Mesenchymal stem cell (in vitro differentiated cells and primary cell): ENCODE measurements at regions not wholly inside any gene's neighbourhood (a gene's known extent, or its start where the extent isn't known, plus 50 kb on each side); places are given as distances from the start of the nearest gene placed in this dataset.

Experiments
- DNase-seq: peaks from one replicate; pipeline ENCODE4 v3.0.0-alpha.2; 2013
- H2AFZ ChIP-seq: one replicate; pipeline ENCODE4 v1.6.1; 2013; ENCODE audit warnings: low read depth, mild to moderate bottlenecking, control low read depth, inconsistent platforms, low read length, moderate library complexity
- H2AK5ac ChIP-seq: 2 replicates; pipeline ENCODE4 v1.6.1; 2013; ENCODE audit warnings: low read length, moderate library complexity, mild to moderate bottlenecking, inconsistent platforms; ENCODE audit not compliant: severe bottlenecking
- H2BK120ac ChIP-seq: one replicate; pipeline ENCODE4 v1.6.1; 2013; ENCODE audit warnings: low read depth, mild to moderate bottlenecking, inconsistent platforms, low read length, moderate library complexity
- H2BK12ac ChIP-seq, 2 experiments: one replicate each; pipeline ENCODE4 v1.6.1; 2013; ENCODE audit warnings: inconsistent platforms in 2 of 2, low read length in 2 of 2, mild to moderate bottlenecking in 2 of 2, moderate library complexity in 2 of 2, control low read depth in 1 of 2
- H2BK15ac ChIP-seq: one replicate; pipeline ENCODE4 v1.6.1; 2013; ENCODE audit warnings: mild to moderate bottlenecking, low read depth, inconsistent platforms; ENCODE audit not compliant: poor library complexity, severe bottlenecking
- H2BK5ac ChIP-seq: 2 replicates; pipeline ENCODE4 v1.6.1; 2013; ENCODE audit warnings: low read depth, mild to moderate bottlenecking, low read length, control low read depth, inconsistent platforms; ENCODE audit not compliant: poor library complexity, severe bottlenecking
- H3K14ac ChIP-seq, 2 experiments: one replicate each; pipeline ENCODE4 v1.6.1; 2013; ENCODE audit warnings: inconsistent platforms in 2 of 2, low read length in 2 of 2, control low read depth in 1 of 2, mild to moderate bottlenecking in 1 of 2, moderate library complexity in 1 of 2
- H3K18ac ChIP-seq, 2 experiments: one replicate each; pipeline ENCODE4 v1.6.1; 2013; ENCODE audit warnings: inconsistent platforms in 2 of 2, low read length in 2 of 2, control low read depth in 1 of 2, low read depth in 1 of 2, mild to moderate bottlenecking in 1 of 2
- H3K23ac ChIP-seq, 2 experiments: one replicate each; pipeline ENCODE4 v1.6.1; 2013; ENCODE audit warnings: inconsistent platforms in 2 of 2, low read length in 2 of 2, mild to moderate bottlenecking in 2 of 2, moderate library complexity in 2 of 2, control low read depth in 1 of 2
- H3K27ac ChIP-seq: 2 replicates; pipeline ENCODE4 v1.5.1; 2013; ENCODE audit warnings: mild to moderate bottlenecking, moderate library complexity, low read length, control low read depth, inconsistent platforms; ENCODE audit not compliant: poor library complexity, severe bottlenecking
- H3K27me3 ChIP-seq, 2 experiments: 2 replicates each; pipeline versions ENCODE4 v1.6.1 to v1.7.0; 2013; ENCODE audit warnings: low read length in 2 of 2, mild to moderate bottlenecking in 2 of 2, moderate library complexity in 2 of 2, control low read depth in 1 of 2, inconsistent platforms in 1 of 2; ENCODE audit not compliant: control insufficient read depth in 1 of 2, insufficient read depth in 1 of 2
- H3K36me3 ChIP-seq, 2 experiments: 2 replicates each; pipeline versions ENCODE4 v1.6.1 to v1.7.0; 2013; ENCODE audit warnings: low read length in 2 of 2, control low read depth in 1 of 2, inconsistent platforms in 1 of 2, low read depth in 1 of 2, mild to moderate bottlenecking in 1 of 2; ENCODE audit not compliant: insufficient read depth in 2 of 2, control insufficient read depth in 1 of 2
- H3K4ac ChIP-seq, 2 experiments: one replicate each; pipeline ENCODE4 v1.6.1; 2013; ENCODE audit warnings: inconsistent platforms in 2 of 2, low read length in 2 of 2, mild to moderate bottlenecking in 2 of 2, moderate library complexity in 2 of 2, control low read depth in 1 of 2, low read depth in 1 of 2
- H3K4me1 ChIP-seq: 2 replicates; pipeline ENCODE4 v1.6.1; 2013; ENCODE audit warnings: low read depth, low read length, control low read depth; ENCODE audit not compliant: control insufficient read depth, insufficient read depth
- H3K4me2 ChIP-seq: 2 replicates; pipeline ENCODE4 v1.6.1; 2013; ENCODE audit warnings: low read length, mild to moderate bottlenecking, inconsistent platforms; ENCODE audit not compliant: poor library complexity, severe bottlenecking
- H3K4me3 ChIP-seq, 2 experiments: 2 replicates each; pipeline versions ENCODE4 v1.5.1 to v1.7.0; 2013; ENCODE audit warnings: low read length in 2 of 2, mild to moderate bottlenecking in 2 of 2, control low read depth in 1 of 2, low read depth in 1 of 2; ENCODE audit not compliant: insufficient read depth in 1 of 2
- H3K79me1 ChIP-seq: replicated peaks from 2 replicates; pipeline ENCODE4 v1.6.1; 2013; ENCODE audit warnings: mild to moderate bottlenecking, control low read depth, low read length, inconsistent platforms; ENCODE audit not compliant: poor library complexity, severe bottlenecking
- H3K9ac ChIP-seq: 2 replicates; pipeline ENCODE4 v1.7.0; 2013; ENCODE audit warnings: mild to moderate bottlenecking, low read length, moderate library complexity
- H3K9me3 ChIP-seq: 2 replicates; pipeline ENCODE4 v1.7.0; 2013; ENCODE audit warnings: mild to moderate bottlenecking, low read length; ENCODE audit not compliant: control insufficient read depth
- H4K8ac ChIP-seq: one replicate; pipeline ENCODE4 v1.6.1; 2013; ENCODE audit warnings: inconsistent platforms, mild to moderate bottlenecking, low read length, moderate library complexity
- H4K91ac ChIP-seq: one replicate; pipeline ENCODE4 v1.6.1; 2013; ENCODE audit warnings: mild to moderate bottlenecking, low read length, inconsistent platforms
- WGBS: methylation state at CpG from one replicate; pipeline ENCODE4 v1.1.7; 2013; ENCODE audit warnings: mixed read lengths; 5-methylcytosine and 5-hydroxymethylcytosine counted together

DNA sequence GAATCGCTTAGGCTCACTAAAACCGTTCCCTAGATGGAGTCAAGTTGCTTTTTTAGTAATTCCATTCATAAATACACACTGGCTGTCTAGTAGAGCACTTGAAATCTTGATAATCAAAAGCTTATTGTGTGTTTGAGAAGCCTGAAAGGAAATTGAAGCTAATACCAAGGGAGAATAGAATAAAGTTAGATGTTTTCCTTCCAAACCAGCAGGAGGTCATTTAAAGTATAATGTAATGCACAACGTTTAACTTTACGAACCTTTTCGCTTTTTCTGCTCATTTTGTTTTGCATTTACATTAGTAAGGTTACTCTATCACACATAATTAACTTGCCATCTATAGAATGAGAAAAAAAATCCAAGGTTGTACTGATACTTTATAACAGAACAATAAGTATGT is 440.9 kb downstream of the NKX6-1 start:
- H3K4me3 ChIP-seq, result no peak overlapping the region
- no peak overlapping the region for H2BK15ac ChIP-seq
- no peak overlapping the region for H3K9ac ChIP-seq
- H4K91ac ChIP-seq, result no peak overlapping the region
- no peak overlapping the region for H2BK120ac ChIP-seq
- H2AK5ac ChIP-seq, result no peak overlapping the region
- no peak overlapping the region for H3K23ac ChIP-seq
- no peak overlapping the region for H3K14ac ChIP-seq
- H2BK5ac ChIP-seq, result no peak overlapping the region
- no peak overlapping the region for H3K18ac ChIP-seq
- no peaks in the 10 kb centered on the region for H3K4me1 ChIP-seq
- no peak overlapping the region for H2BK12ac ChIP-seq
- H3K27me3 ChIP-seq, result no peaks in the 10 kb centered on the region
- H2AFZ ChIP-seq, result no peak overlapping the region
- no peak for DNase-seq
- no peaks in the 10 kb centered on the region for H3K36me3 ChIP-seq
- H3K9me3 ChIP-seq, result no peaks in the 10 kb centered on the region
- no CpG with 5 or more reads among the region's 5 CpGs for WGBS
- H3K4ac ChIP-seq, result no peak overlapping the region
- no peaks in the 10 kb centered on the region for H3K79me1 ChIP-seq
- no peak overlapping the region for H3K27ac ChIP-seq
- H4K8ac ChIP-seq, result no peak overlapping the region
- no peak overlapping the region for H3K4me2 ChIP-seq

DNA sequence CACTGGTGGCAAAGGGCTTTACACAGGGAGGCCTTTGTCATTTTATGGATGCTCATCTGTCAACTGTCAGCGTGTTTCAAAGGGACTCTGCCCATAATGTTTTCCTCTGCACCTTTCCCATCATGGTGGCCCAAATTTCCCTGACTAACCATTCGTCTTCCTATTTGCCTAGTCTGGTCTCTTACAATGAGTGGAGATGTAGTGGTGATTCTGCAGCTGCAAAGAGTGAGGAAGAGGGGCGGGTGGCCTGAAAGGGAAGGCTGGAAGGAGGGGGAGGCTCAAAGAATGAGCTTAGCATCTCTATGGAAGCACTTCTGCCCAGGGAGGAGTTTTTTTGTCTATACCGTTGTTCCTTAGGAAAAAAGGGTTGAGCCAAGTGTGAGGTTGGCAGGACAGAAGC is 447.5 kb downstream of the NKX6-1 start:
- no peak overlapping the region for H3K14ac ChIP-seq
- H3K4me3 ChIP-seq, result no peak overlapping the region
- no peak overlapping the region for H4K91ac ChIP-seq
- H3K4me2 ChIP-seq, result no peak overlapping the region
- H2AFZ ChIP-seq, result no peak overlapping the region
- no peaks in the 10 kb centered on the region for H3K36me3 ChIP-seq
- no peak overlapping the region for H3K27ac ChIP-seq
- H3K9ac ChIP-seq, result no peak overlapping the region
- no peak overlapping the region for H3K18ac ChIP-seq
- no peak overlapping the region for H2BK15ac ChIP-seq
- no peak overlapping the region for H3K23ac ChIP-seq
- H3K27me3 ChIP-seq, result no peaks in the 10 kb centered on the region
- no peaks in the 10 kb centered on the region for H3K4me1 ChIP-seq
- no peaks in the 10 kb centered on the region for H3K79me1 ChIP-seq
- no peak overlapping the region for H2BK5ac ChIP-seq
- H3K9me3 ChIP-seq, result no peaks in the 10 kb centered on the region
- no peak overlapping the region for H2BK120ac ChIP-seq
- H3K4ac ChIP-seq, result no peak overlapping the region
- H4K8ac ChIP-seq, result no peak overlapping the region
- no peak overlapping the region for H2BK12ac ChIP-seq
- 50% methylated on average over 2 of the region's 4 CpGs for WGBS
- DNase-seq, result no peak
- H2AK5ac ChIP-seq, result no peak overlapping the region

DNA sequence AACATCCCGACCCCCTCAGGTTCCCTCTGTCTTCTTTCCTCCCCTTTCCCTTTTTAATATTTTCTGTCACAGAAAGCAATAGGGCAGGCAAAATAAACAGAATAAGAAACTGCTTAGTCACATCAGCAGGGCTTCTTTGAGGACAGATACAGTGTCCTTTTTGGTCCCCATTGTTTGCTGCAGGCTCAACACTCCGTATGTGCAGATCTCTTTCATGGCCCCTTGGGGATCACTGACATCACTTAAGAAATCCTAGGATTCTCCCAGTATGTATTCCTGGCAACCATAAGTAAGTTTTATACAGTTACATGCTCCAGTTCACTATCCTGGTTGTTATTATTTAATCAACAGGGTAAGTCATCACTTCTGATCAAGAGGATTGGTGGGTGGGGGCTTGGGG is 448.0 kb downstream of the NKX6-1 start:
- Histone ChIP-seq H4K91ac (no peak overlapping the region), H3K18ac (no peak overlapping the region), H3K27ac (no peak overlapping the region), H3K4me2 (no peak overlapping the region), H4K8ac (no peak overlapping the region), H2BK5ac (no peak overlapping the region), H2BK120ac (no peak overlapping the region), H3K9me3 (no peaks in the 10 kb centered on the region), H3K79me1 (no peaks in the 10 kb centered on the region), H3K27me3 (no peaks in the 10 kb centered on the region), H3K14ac (no peak overlapping the region), H2AFZ (no peak overlapping the region), H2AK5ac (no peak overlapping the region), H3K36me3 (no peaks in the 10 kb centered on the region), H2BK12ac (no peak overlapping the region), H3K4me3 (no peak overlapping the region), H3K9ac (no peak overlapping the region), H2BK15ac (no peak overlapping the region), H3K4me1 (no peaks in the 10 kb centered on the region), H3K23ac (no peak overlapping the region), H3K4ac (no peak overlapping the region)
- DNase-seq, result no peak
- WGBS, result 48% methylated on average over 2 of the region's 2 CpGs

DNA sequence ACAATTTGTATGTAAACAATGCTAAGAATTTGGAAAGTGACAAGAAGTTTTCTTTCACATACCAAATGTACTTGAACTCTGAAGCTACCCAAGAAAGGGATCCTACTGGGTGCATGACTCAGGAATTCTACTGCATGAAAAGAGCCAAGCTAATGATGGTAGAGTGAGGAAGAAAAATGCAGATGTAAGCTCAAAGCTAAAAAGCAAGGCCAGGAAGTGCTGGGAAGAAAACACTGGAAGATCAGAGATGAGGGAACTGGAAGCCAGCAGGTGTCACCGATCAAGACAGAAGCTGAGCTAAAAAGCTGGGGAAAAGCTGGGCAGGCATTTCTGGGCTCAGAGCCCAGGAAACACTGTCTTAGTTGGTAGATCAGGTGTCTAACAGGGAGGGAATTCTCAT is 449.1 kb downstream of the NKX6-1 start:
- Histone ChIP-seq H3K27ac (no peak overlapping the region), H3K4ac (no peak overlapping the region), H2BK12ac (no peak overlapping the region), H3K36me3 (no peaks in the 10 kb centered on the region), H3K9me3 (no peaks in the 10 kb centered on the region), H3K9ac (no peak overlapping the region), H2BK120ac (no peak overlapping the region), H2BK15ac (no peak overlapping the region), H2BK5ac (no peak overlapping the region), H3K4me3 (no peak overlapping the region), H3K14ac (no peak overlapping the region), H2AK5ac (no peak overlapping the region), H3K4me1 (no peaks in the 10 kb centered on the region), H3K27me3 (no peaks in the 10 kb centered on the region), H3K23ac (no peak overlapping the region), H2AFZ (no peak overlapping the region), H4K91ac (no peak overlapping the region), H3K18ac (no peak overlapping the region), H3K4me2 (no peak overlapping the region), H3K79me1 (no peaks in the 10 kb centered on the region), H4K8ac (no peak overlapping the region)
- 28% methylated on average over 1 of the region's 1 CpG for WGBS
- no peak for DNase-seq
